WTC11 (cell line): ENCODE measurements at regions not wholly inside any gene's neighbourhood (a gene's known extent, or its start where the extent isn't known, plus 50 kb on each side); places are given as distances from the start of the nearest gene placed in this dataset.

Experiments
- ATAC-seq: fragments of 200-7000 bp; cut with Tn5 transposase; 2 replicates; pipeline ENCODE4 v1.10.0; 2021; ENCODE audit warnings: mild to moderate bottlenecking, moderate library complexity
- CTCF ChIA-PET: fragments of 300-600 bp; sonication (Branson Sonifier 250); formaldehyde crosslinking; loops from one replicate; lab custom pipeline; 2021; ENCODE audit warnings: antibody characterized with exemption; lab: Charles Lee
- POLR2A ChIA-PET: fragments of 350-600 bp; sonication (Branson Sonifier 250); formaldehyde crosslinking; loops from one replicate; lab custom pipeline; 2021; ENCODE audit warnings: antibody characterized with exemption; lab: Charles Lee
- DNase-seq: peaks from one replicate; pipeline ENCODE4 v3.0.0; 2021; ENCODE audit warnings: low spot score
- H3K27ac Mint-ChIP-seq: 2 replicates; pipeline ENCODE4 v1.8.0; 2021; ENCODE audit warnings: mixed read lengths
- H3K27me3 Mint-ChIP-seq: 2 replicates; pipeline ENCODE4 v1.8.0; 2021; ENCODE audit warnings: low read depth, mild to moderate bottlenecking, moderate library complexity, mixed read lengths
- H3K36me3 Mint-ChIP-seq: 2 replicates; pipeline ENCODE4 v1.8.0; 2021; ENCODE audit warnings: mixed read lengths
- H3K4me1 Mint-ChIP-seq: 2 replicates; pipeline ENCODE4 v1.8.0; 2022; ENCODE audit warnings: mixed read lengths
- H3K4me3 Mint-ChIP-seq: 2 replicates; pipeline ENCODE4 v1.8.0; 2021; ENCODE audit warnings: mild to moderate bottlenecking, moderate library complexity, mixed read lengths
- H3K9me3 Mint-ChIP-seq: 2 replicates; pipeline ENCODE4 v1.8.0; 2021; ENCODE audit warnings: mixed read lengths
- AFF4 ChIP-seq: sonication (generic); formaldehyde crosslinking; IDR thresholded peaks from 2 replicates; pipeline ENCODE4 v1.8.1; 2023; ENCODE audit warnings: mild to moderate bottlenecking, missing genetic modification reagents, borderline replicate concordance
- ATF1 ChIP-seq: sonication (generic); formaldehyde crosslinking; IDR thresholded peaks from 2 replicates; pipeline ENCODE4 v1.8.1; 2023; ENCODE audit warnings: mild to moderate bottlenecking, moderate library complexity, missing genetic modification reagents
- CREB1 ChIP-seq: sonication (generic); formaldehyde crosslinking; IDR thresholded peaks from 2 replicates; pipeline ENCODE4 v1.8.0; 2023; ENCODE audit warnings: mild to moderate bottlenecking, missing genetic modification reagents
- HMGA2 ChIP-seq: fragments of 250-450 bp; sonication (Bioruptor Pico); IDR thresholded peaks from 2 replicates; pipeline ENCODE4 v1.4.0; 2021; ENCODE audit warnings: mild to moderate bottlenecking, moderate library complexity
- JUN ChIP-seq: sonication (generic); formaldehyde crosslinking; IDR thresholded peaks from 2 replicates; pipeline ENCODE4 v1.8.0; 2023; ENCODE audit warnings: mild to moderate bottlenecking, missing genetic modification reagents
- OVOL2 ChIP-seq: fragments of 250-450 bp; sonication (Bioruptor Pico); IDR thresholded peaks from 2 replicates; pipeline ENCODE4 v1.9.0; 2021; ENCODE audit warnings: mild to moderate bottlenecking, borderline replicate concordance
- SOX15 ChIP-seq: fragments of 250-450 bp; sonication (Bioruptor Pico); IDR thresholded peaks from 2 replicates; pipeline ENCODE4 v1.9.0; 2021; ENCODE audit warnings: mild to moderate bottlenecking
- TCF7 ChIP-seq: sonication (generic); formaldehyde crosslinking; IDR thresholded peaks from 2 replicates; pipeline ENCODE4 v1.8.0; 2022; ENCODE audit warnings: mild to moderate bottlenecking, low read depth, missing genetic modification reagents, moderate library complexity
- TEAD4 ChIP-seq: sonication (generic); formaldehyde crosslinking; IDR thresholded peaks from 2 replicates; pipeline ENCODE4 v1.8.0; 2022; ENCODE audit warnings: mild to moderate bottlenecking, missing genetic modification reagents
- ZBTB43 ChIP-seq: sonication (generic); formaldehyde crosslinking; IDR thresholded peaks from 2 replicates; pipeline ENCODE4 v1.8.1; 2023; ENCODE audit warnings: mild to moderate bottlenecking, missing genetic modification reagents
- ZNF138 ChIP-seq: sonication (generic); formaldehyde crosslinking; conservative IDR thresholded peaks from 2 replicates; pipeline ENCODE4 v1.8.1; 2022; ENCODE audit warnings: mild to moderate bottlenecking, moderate library complexity, missing genetic modification reagents
- ZNF396 ChIP-seq: fragments of 250-450 bp; sonication (Bioruptor Pico); IDR thresholded peaks from 2 replicates; pipeline ENCODE4 v1.8.0; 2021; ENCODE audit warnings: mild to moderate bottlenecking, moderate library complexity, borderline replicate concordance
- ZNF416 ChIP-seq: fragments of 250-450 bp; sonication (Bioruptor Pico); IDR thresholded peaks from 2 replicates; pipeline ENCODE4 v1.9.0; 2021; ENCODE audit warnings: mild to moderate bottlenecking, inconsistent platforms
- TF ChIP-seq, protein P1 (sequence below): sonication (generic); formaldehyde crosslinking; conservative IDR thresholded peaks from 2 replicates; pipeline ENCODE4 v1.8.1; 2022; ENCODE audit warnings: mild to moderate bottlenecking, missing genetic modification reagents

GRCh38 chr12:131281016-131281415, 327.3 kb downstream of the ADGRD1 start:
- H3K4me1 Mint-ChIP-seq: peaks cover 7% of the 10 kb centered on the region; the same call in 1 of the 2 replicates
- no peak overlapping the region for H3K4me3 Mint-ChIP-seq
- H3K27ac Mint-ChIP-seq: no peak overlapping the region
- H3K9me3 Mint-ChIP-seq: no peaks in the 10 kb centered on the region
- no peaks in the 10 kb centered on the region for H3K36me3 Mint-ChIP-seq
- ATAC-seq: no peak
- ChIA-PET CTCF (interaction anchor here (1.1 kb wide), 1 partner anchor 193 kb away, joined by 3 read pairs; no protein-coding TSS in a partner anchor), POLR2A (no interaction called here)
- no peak for TF ChIP-seq JUN (CRISPR knock-in tag)
- TF ChIP-seq TCF7 (CRISPR knock-in tag): no peak
- no peak for TF ChIP-seq ZBTB43 (CRISPR knock-in tag)
- no peak for TF ChIP-seq HMGA2 (CRISPR knock-in tag)
- no peak for TF ChIP-seq AFF4
- TF ChIP-seq CREB1 (CRISPR knock-in tag): no peak
- TF ChIP-seq, protein P1, sequence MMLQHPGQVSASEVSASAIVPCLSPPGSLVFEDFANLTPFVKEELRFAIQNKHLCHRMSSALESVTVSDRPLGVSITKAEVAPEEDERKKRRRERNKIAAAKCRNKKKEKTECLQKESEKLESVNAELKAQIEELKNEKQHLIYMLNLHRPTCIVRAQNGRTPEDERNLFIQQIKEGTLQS (CRISPR knock-in tag): no peak
- TF ChIP-seq OVOL2 (CRISPR knock-in tag): no peak
- no peaks in the 10 kb centered on the region for H3K27me3 Mint-ChIP-seq
- no peak for DNase-seq

DNA sequence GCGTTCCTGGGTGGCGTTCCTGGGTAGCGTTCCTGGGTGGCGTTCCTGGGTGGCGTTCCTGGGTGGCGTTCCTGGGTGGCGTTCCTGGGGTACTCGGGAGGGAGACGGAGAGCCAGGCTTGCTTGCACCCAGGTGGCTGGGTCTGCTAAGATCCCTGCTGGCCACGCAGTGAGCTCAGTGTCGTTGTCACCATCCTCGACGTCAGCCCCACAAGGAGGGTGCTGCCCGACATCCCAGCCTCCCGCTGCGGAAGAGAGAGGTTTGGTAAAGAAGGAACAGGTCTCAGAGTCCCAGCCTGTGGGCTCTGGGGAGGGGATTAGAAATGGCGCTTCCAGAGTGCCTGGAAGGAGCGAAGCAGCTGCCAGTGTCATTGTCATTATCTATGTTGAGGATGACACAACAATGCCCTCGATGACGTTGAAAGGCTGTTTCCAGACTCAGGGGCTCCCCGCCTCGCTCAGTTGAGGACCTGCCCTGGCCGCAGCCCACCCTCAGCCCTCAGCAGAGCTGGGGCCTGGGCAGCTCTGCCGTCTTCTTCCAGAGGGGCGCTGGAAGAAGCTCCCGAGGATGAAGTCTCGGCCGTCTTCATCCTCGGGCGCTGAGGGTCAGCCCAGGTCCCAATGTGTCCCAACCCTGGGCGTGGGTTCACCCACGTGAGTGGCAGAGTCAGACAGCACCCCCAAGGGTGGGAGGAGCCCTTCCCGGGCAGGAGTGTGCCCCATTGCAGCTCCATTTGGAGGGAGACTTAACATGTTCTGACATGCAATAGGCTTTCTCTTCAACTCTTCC, 328.8 kb downstream of the ADGRD1 start:
- H3K4me3 Mint-ChIP-seq: no peak overlapping the region
- H3K27me3 Mint-ChIP-seq: no peaks in the 10 kb centered on the region
- H3K36me3 Mint-ChIP-seq: no peaks in the 10 kb centered on the region
- POLR2A ChIA-PET: no interaction called here
- no peak for TF ChIP-seq TEAD4 (CRISPR knock-in tag)
- TF ChIP-seq ZNF396 (CRISPR knock-in tag): no peak
- no peak for TF ChIP-seq ZNF416 (CRISPR knock-in tag)
- TF ChIP-seq, protein P1 (CRISPR knock-in tag): no peak
- no peak for TF ChIP-seq AFF4
- no peak for TF ChIP-seq CREB1 (CRISPR knock-in tag)
- TF ChIP-seq SOX15 (CRISPR knock-in tag): no peak
- TF ChIP-seq ATF1 (CRISPR knock-in tag): no peak
- TF ChIP-seq ZNF138: no peak
- H3K4me1 Mint-ChIP-seq: peaks cover 7% of the 10 kb centered on the region; the same call in 1 of the 2 replicates
- ATAC-seq: no peak
- DNase-seq: no peak
- H3K9me3 Mint-ChIP-seq: no peaks in the 10 kb centered on the region
- no peak overlapping the region for H3K27ac Mint-ChIP-seq
- CTCF ChIA-PET: interaction anchor here (1.3 kb wide), 1 partner anchor 122 kb away, joined by 3 read pairs; no protein-coding TSS in a partner anchor
